ENCODE measurements at regions not wholly inside any gene's neighbourhood (a gene's known extent, or its start where the extent isn't known, plus 50 kb on each side); places are given as distances from the start of the nearest gene placed in this dataset.

- DNase-seq (ENCODE audit: low read depth): no peak
These were observed 90.8 kb upstream of the NRG3 start for GRCh38 chr10:81784111-81784597.

DNA sequence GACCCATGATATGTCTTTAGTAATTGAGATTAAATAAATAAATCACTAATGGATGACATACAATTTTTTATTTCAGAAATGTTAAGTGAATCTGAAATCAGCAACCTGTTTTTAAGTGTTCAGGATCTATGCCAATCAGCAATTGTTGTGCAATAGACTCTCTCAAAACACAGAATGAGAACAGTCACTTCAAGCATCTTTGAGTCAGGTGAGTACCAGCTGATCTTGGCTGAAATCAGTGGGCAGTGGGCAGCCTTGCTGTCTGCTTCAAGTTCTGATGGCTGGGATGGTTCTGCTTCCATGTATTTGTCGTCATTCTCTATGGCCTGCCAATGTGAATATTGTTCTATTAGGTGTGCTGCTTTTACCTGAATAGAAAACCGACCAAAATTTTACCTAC lies 82.3 kb upstream of the NRG3 start:
- no peak for DNase-seq (ENCODE audit: low read depth)

DNA sequence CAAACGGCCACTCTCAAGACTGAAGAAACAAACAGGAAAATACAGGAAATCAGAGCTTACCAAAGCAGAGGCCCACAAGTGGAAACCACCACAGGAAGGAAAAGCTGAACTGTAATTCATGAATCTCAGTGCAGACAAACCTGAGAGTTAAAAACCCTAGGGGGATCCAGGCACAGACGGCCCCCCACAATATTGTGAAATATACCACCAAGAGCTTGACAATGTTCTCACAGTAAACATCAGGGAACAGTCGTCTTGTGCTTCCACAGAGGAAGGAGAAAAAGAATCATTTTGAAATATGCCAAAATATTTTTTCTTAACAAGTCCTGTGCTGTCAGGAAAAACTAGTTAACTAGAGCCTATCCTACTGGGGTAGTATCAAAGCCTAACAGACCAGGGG lies 68.2 kb upstream of the NRG3 start:
- no peak for DNase-seq (ENCODE audit: low read depth)

GRCh38 chr10:81814842-81815241 lies 60.2 kb upstream of the NRG3 start:
- DNase-seq (ENCODE audit: low read depth): no peak

- DNase-seq (ENCODE audit: low read depth): no peak
These were observed 57.3 kb upstream of the NRG3 start for GRCh38 chr10:81817596-81818170.

- DNase-seq (ENCODE audit: low read depth): no peak
These were observed 54.6 kb upstream of the NRG3 start for GRCh38 chr10:81820418-81820817.

All from EH (cell line).